NCI-H1694 treated with DMSO at 0.1 percent for 48 hours (cell line): ENCODE measurements at regions not wholly inside any gene's neighbourhood (a gene's known extent, or its start where the extent isn't known, plus 50 kb on each side); places are given as distances from the start of the nearest gene placed in this dataset.
"Not testable (repeated sequence)": the region's sequence is repeated elsewhere in the genome, so short reads cannot be mapped to it uniquely, and the experiment has no call there.

Experiments used
- DNase-seq: peaks from one replicate; lab custom pipeline; 2025; lab: John Stamatoyannopoulos, UW

GRCh38 chr10:23648618-23649017 is 209.7 kb downstream of the OTUD1 start:
- DNase-seq: no peak

- no peak for DNase-seq
Measured at GRCh38 chr10:23656735-23657134, 217.9 kb downstream of the OTUD1 start.

- DNase-seq: no peak
Measured at GRCh38 chr10:23657677-23658076, 218.8 kb downstream of the OTUD1 start.

GRCh38 chr10:23671866-23672265 is 233.0 kb downstream of the OTUD1 start:
- not testable (repeated sequence) for DNase-seq

DNA sequence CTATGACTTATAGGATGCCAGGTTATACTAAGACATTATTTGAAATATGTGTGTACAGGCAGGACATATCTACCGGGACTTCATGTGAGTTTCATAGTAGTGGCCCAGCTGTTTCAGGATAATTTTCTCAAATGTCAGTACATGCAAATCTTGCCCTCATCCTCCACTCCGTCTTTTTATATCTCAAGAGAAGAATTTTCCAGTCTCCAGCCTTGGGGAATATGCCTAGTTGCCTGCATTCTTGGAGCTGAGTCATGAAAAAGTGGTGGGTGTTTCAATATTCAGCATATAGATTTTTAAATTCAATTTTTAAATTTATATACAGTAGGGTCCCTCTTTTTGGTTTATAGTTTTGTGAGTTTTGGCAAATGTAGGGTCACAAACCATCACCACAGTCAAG is 236.7 kb downstream of the OTUD1 start:
- DNase-seq: no peak

DNA sequence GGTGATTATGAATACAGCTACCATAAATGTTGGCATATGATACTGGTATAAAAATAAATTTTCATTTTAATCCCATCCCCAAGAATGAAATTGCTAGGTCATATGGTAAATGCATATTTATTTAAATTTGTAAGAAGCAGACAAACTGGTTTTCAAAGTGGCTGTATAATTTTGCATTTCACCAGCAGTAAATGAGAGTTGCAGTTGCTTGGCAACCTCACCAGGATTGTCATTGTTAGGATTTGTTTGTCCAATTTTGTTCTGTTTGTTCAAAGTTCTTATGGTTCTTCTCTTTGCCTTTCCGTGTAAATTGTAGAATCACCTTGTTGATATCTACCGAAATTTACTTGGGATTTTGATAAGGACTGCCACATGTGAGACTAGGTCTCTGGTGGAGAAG is 237.4 kb downstream of the OTUD1 start:
- no peak for DNase-seq

DNA sequence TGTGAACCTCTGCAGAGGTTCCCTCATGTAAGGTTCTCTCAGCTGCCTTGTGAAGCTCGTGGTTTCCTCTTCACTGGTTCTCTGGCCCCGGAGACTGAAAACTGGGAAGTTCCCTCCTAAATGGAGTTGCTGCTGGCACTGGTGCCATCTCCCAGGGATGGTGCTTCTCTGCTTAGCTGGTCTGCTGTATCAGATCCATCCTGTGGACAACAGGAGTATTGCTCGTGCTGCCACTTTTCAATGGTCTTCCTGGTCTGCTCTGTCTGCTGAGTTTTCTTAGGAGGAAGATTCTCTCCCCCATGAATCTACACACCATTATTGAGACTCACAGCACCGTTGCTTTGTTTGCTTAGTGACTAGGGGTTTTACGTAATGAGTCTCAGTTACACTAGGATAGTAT is 247.8 kb downstream of the OTUD1 start:
- DNase-seq: no peak

- DNase-seq: no peak
Measured at GRCh38 chr10:23692736-23693135, 253.9 kb downstream of the OTUD1 start.

GRCh38 chr10:23693501-23693901 is 254.6 kb downstream of the OTUD1 start:
- DNase-seq: no peak

- no peak for DNase-seq
Measured at GRCh38 chr10:23693925-23694324, 255.1 kb downstream of the OTUD1 start.

GRCh38 chr10:23694446-23694920 is 255.6 kb downstream of the OTUD1 start:
- DNase-seq: no peak

- DNase-seq: no peak
Measured at GRCh38 chr10:23694921-23695824, 256.3 kb downstream of the OTUD1 start.

- no peak for DNase-seq
Measured at GRCh38 chr10:23695825-23696420, 257.0 kb downstream of the OTUD1 start.

DNA sequence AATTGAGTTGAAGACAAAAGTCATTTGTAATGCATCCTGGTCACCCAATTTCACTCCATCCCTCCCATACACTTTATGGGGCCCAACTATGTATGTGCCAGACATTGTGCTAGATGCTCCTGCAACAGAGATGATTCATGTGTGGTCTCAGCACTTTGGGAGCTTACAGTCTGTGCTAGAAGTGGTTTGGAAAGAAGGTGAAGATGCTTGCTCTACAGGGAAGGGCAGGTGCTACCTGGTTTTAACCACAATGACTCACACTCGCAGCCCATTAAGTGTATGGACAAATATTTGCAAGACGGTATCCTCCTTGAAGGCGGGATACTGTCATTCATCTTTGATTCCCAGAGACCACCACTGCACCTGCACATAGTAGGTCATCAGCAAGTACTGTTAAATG is 257.6 kb downstream of the OTUD1 start:
- DNase-seq: no peak

DNA sequence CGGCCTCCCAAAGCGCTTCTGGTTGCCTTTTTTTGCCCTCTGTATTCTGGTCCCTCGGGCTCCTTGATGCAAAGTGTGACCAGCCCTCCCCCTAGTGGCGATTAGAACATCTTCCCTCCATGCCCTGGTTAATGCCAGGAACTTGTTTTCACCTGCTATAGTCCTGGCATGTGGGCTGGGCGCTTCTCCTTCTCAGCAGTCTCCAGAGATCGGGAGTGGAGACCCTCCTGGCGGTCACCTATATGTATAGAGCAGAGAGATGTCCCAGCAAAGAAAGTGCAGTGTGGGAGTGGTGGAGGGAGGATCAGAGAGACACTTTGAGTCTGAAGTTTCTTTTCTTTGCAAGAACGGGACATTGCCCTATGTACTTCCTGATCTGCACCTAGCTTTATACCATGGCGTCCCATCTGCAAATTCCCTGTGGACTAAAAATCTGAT is 264.1 kb downstream of the OTUD1 start:
- peak; percentile 32 for DNase-seq

- no peak for DNase-seq
Measured at GRCh38 chr10:23715363-23715762, 276.5 kb downstream of the OTUD1 start.

GRCh38 chr10:23717913-23718312 is 279.0 kb downstream of the OTUD1 start:
- no peak for DNase-seq

- no peak for DNase-seq
Measured at GRCh38 chr10:23718946-23719345, 280.1 kb downstream of the OTUD1 start.

- no peak for DNase-seq
Measured at GRCh38 chr10:23723796-23724195, 284.9 kb downstream of the OTUD1 start.

GRCh38 chr10:23725548-23725947 is 286.7 kb downstream of the OTUD1 start:
- no peak for DNase-seq

DNA sequence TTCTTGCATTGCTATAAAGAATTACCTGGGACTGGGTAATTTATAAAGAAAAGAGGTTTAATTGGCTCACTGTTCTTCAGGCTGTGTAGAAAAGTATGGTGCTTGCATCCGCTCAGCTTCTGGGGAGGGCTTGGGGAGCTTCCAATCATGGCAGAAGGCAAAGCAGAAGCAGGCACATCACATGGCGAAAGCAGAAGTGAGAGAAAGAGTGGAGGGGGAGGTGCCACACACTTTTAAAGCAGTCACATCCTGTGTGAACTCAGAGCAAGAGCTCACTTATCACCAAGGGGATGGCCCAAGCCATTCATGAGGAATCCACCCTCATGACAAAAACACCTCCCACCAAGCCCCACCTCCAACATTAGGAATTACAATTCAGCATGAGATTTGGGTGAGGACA is 303.5 kb downstream of the OTUD1 start:
- no peak for DNase-seq

- peak; percentile 13 for DNase-seq
Measured at GRCh38 chr10:23742807-23743206, 303.9 kb downstream of the OTUD1 start.

DNA sequence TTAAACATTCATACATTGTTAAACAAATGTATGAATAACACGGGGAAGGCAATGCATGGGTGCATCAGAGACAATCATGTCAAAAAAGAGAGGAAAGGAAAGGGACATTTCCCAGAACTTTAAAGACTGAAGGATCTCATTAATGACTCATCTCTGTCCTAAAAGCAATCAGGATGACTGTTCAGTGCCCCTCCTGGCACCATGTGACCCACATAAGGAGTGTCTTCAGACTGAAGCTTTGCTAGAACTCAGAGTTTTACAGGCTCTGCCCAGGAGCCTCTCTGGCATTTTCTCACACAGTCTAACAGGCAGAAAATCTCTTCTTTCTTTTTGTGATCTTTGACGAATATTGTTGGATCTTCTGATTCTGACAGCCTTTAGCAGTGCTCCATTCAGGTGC is 315.3 kb downstream of the OTUD1 start:
- DNase-seq: no peak
